ENCODE measurements at regions not wholly inside any gene's neighbourhood (a gene's known extent, or its start where the extent isn't known, plus 50 kb on each side); places are given as distances from the start of the nearest gene placed in this dataset.
A peak's percentile ranks its signal among the peaks of the same experiment; 100 is the strongest.

DNA sequence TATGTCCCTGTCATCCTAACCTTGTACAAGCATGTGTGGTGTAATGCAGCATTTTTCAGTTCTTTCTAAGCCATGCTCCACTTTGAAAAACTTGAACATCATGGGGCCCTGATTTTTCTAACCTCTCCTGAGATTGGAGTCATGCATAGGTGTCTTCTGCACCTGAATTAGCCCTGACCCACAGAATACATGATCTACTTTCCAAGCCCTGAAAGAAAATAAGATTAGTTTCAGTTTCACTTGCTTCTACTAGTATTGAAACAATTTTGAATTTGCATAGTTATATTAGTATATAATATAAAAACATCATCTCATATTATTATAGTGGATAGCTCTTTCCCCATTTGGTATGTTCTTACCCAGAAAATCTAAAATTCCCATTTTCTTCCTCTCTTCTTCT is 178.2 kb downstream of the HS3ST1 start:
- no peak overlapping the region for H2AK5ac ChIP-seq (ENCODE audit: low read length)
- H3K9ac ChIP-seq (ENCODE audit: low read length), result no peak overlapping the region
- no peak overlapping the region for H2BK5ac ChIP-seq (ENCODE audit: low read length)
- no peak overlapping the region for H2BK120ac ChIP-seq (ENCODE audit: low read depth, low read length)
- H3K79me2 ChIP-seq (ENCODE audit: control insufficient read depth, insufficient read depth, low read length), result no peaks in the 10 kb centered on the region
- no peak overlapping the region for H4K8ac ChIP-seq (ENCODE audit: low read depth, low read length)
- no peak overlapping the region for H3K56ac ChIP-seq (ENCODE audit: low read length)
- H3K79me1 ChIP-seq (ENCODE audit: low read length), result no peaks in the 10 kb centered on the region
- no peak overlapping the region for H4K5ac ChIP-seq (ENCODE audit: low read length)
- H3K27me3 ChIP-seq (ENCODE audit: insufficient read depth, low read length, poor library complexity), result no peaks in the 10 kb centered on the region
- H3K4me2 ChIP-seq (ENCODE audit: low read length), result no peak overlapping the region
- no peak for DNase-seq
- no peak overlapping the region for H2BK15ac ChIP-seq (replicated peaks; ENCODE audit: low read depth)
- no peak overlapping the region for H3K18ac ChIP-seq (ENCODE audit: low read length)
- peaks cover 3% of the 10 kb centered on the region for H3K4me1 ChIP-seq (ENCODE audit: control insufficient read depth, low read depth, low read length)
- no peak overlapping the region for H3K27ac ChIP-seq (ENCODE audit: low read depth, low read length)
- H3K4me3 ChIP-seq (ENCODE audit: low read length), result no peak overlapping the region
- H3K4ac ChIP-seq (ENCODE audit: low read depth, low read length), result no peak overlapping the region
- no peaks in the 10 kb centered on the region for H3K36me3 ChIP-seq (ENCODE audit: control insufficient read depth, insufficient read depth, low read length)
- H3K23ac ChIP-seq (ENCODE audit: low read length), result no peak overlapping the region

GRCh38 chr4:11232015-11232414 is 196.7 kb downstream of the HS3ST1 start:
- no peak overlapping the region for H2BK5ac ChIP-seq (ENCODE audit: low read length)
- H4K5ac ChIP-seq (ENCODE audit: low read length), result no peak overlapping the region
- no peak overlapping the region for H3K18ac ChIP-seq (ENCODE audit: low read length)
- no peak overlapping the region for H2BK15ac ChIP-seq (replicated peaks; ENCODE audit: low read depth)
- no peak overlapping the region for H2AK5ac ChIP-seq (ENCODE audit: low read length)
- DNase-seq, result no peak
- no peak overlapping the region for H3K4ac ChIP-seq (ENCODE audit: low read depth, low read length)
- H3K27ac ChIP-seq (ENCODE audit: low read depth, low read length), result no peak overlapping the region
- H4K8ac ChIP-seq (ENCODE audit: low read depth, low read length), result no peak overlapping the region
- no peak overlapping the region for H3K4me3 ChIP-seq (ENCODE audit: low read length)
- H3K4me1 ChIP-seq (ENCODE audit: control insufficient read depth, low read depth, low read length), result no peaks in the 10 kb centered on the region
- H3K36me3 ChIP-seq (ENCODE audit: control insufficient read depth, insufficient read depth, low read length), result no peaks in the 10 kb centered on the region
- no peaks in the 10 kb centered on the region for H3K79me1 ChIP-seq (ENCODE audit: low read length)
- H3K79me2 ChIP-seq (ENCODE audit: control insufficient read depth, insufficient read depth, low read length), result no peaks in the 10 kb centered on the region
- no peak overlapping the region for H3K9ac ChIP-seq (ENCODE audit: low read length)
- H2BK120ac ChIP-seq (ENCODE audit: low read depth, low read length), result no peak overlapping the region
- no peak overlapping the region for H3K23ac ChIP-seq (ENCODE audit: low read length)
- H3K4me2 ChIP-seq (ENCODE audit: low read length), result no peak overlapping the region
- H3K27me3 ChIP-seq (ENCODE audit: insufficient read depth, low read length, poor library complexity), result no peaks in the 10 kb centered on the region
- no CpG with 5 or more reads among the region's 4 CpGs for WGBS (ENCODE audit: extremely low coverage, insufficient coverage, low lambda C conversion rate)
- H3K56ac ChIP-seq (ENCODE audit: low read length), result no peak overlapping the region

DNA sequence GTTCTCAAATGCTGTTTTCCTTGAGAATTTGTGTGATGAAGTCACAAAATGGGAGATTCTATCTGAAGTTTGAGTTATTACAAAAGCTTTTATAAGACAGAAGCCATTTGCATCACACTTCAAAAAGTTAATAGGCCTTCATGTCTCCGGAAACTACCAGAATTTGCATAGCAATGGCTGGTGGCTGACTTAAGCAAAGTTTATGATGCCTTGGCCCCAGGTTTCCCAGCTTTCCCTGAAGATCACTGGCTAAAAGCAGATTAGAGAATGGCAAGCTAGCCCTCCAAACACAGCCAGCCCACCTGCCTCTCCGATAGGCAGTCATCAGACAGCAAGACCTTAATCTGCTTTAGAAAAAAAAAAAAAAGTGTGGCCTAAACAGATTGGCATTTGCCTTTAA is 197.8 kb downstream of the HS3ST1 start:
- no peak overlapping the region for H2BK15ac ChIP-seq (replicated peaks; ENCODE audit: low read depth)
- H2AK5ac ChIP-seq (ENCODE audit: low read length), result no peak overlapping the region
- no CpG with 5 or more reads among the region's 2 CpGs for WGBS (ENCODE audit: extremely low coverage, insufficient coverage, low lambda C conversion rate)

DNA sequence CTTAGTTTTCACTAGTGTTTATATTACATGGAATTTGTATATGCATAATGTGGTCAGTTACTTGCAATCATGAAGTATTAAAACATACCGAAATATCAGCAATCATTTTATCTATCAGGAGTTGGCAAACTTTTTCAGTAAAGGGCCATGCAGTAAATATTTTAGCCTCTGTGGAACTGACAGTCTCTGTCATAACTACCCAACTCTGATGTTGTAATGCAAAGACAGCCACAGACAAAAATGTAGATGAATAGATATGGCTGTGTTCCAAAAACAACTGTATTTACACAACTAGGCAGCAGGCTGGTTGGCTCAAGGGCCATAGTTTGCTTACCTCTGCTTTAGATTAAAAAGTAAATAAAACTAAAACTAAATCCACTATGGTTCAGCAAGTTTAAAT is 200.2 kb downstream of the HS3ST1 start:
- Histone ChIP-seq H3K56ac (ENCODE audit: low read length) (no peak overlapping the region), H3K4ac (ENCODE audit: low read depth, low read length) (no peak overlapping the region), H3K79me1 (ENCODE audit: low read length) (no peaks in the 10 kb centered on the region), H3K4me3 (ENCODE audit: low read length) (no peak overlapping the region), H2BK120ac (ENCODE audit: low read depth, low read length) (no peak overlapping the region), H3K9ac (ENCODE audit: low read length) (no peak overlapping the region), H2BK5ac (ENCODE audit: low read length) (no peak overlapping the region), H3K4me2 (ENCODE audit: low read length) (no peak overlapping the region), H4K5ac (ENCODE audit: low read length) (no peak overlapping the region), H3K23ac (ENCODE audit: low read length) (no peak overlapping the region), H3K79me2 (ENCODE audit: control insufficient read depth, insufficient read depth, low read length) (no peaks in the 10 kb centered on the region), H2AK5ac (ENCODE audit: low read length) (no peak overlapping the region), H4K8ac (ENCODE audit: low read depth, low read length) (no peak overlapping the region), H3K36me3 (ENCODE audit: control insufficient read depth, insufficient read depth, low read length) (no peaks in the 10 kb centered on the region), H3K27ac (ENCODE audit: low read depth, low read length) (no peak overlapping the region), H2BK15ac (replicated peaks; ENCODE audit: low read depth) (no peak overlapping the region), H3K4me1 (ENCODE audit: control insufficient read depth, low read depth, low read length) (no peaks in the 10 kb centered on the region), H3K18ac (ENCODE audit: low read length) (no peak overlapping the region), H3K27me3 (ENCODE audit: insufficient read depth, low read length, poor library complexity) (no peaks in the 10 kb centered on the region)
- no CpG with 5 or more reads among the region's 1 CpG for WGBS (ENCODE audit: extremely low coverage, insufficient coverage, low lambda C conversion rate)
- DNase-seq, result no peak

More for the DNA sequence above, 197.8 kb downstream of the HS3ST1 start:
- Histone ChIP-seq H3K4ac (ENCODE audit: low read depth, low read length) (no peak overlapping the region), H2BK5ac (ENCODE audit: low read length) (no peak overlapping the region), H3K4me1 (ENCODE audit: control insufficient read depth, low read depth, low read length) (no peaks in the 10 kb centered on the region), H3K4me3 (ENCODE audit: low read length) (no peak overlapping the region), H3K18ac (ENCODE audit: low read length) (peak overlapping the region; percentile 61), H3K36me3 (ENCODE audit: control insufficient read depth, insufficient read depth, low read length) (no peaks in the 10 kb centered on the region), H4K8ac (ENCODE audit: low read depth, low read length) (no peak overlapping the region), H4K5ac (ENCODE audit: low read length) (no peak overlapping the region), H3K4me2 (ENCODE audit: low read length) (no peak overlapping the region), H3K27ac (ENCODE audit: low read depth, low read length) (no peak overlapping the region), H3K79me2 (ENCODE audit: control insufficient read depth, insufficient read depth, low read length) (no peaks in the 10 kb centered on the region), H3K9ac (ENCODE audit: low read length) (no peak overlapping the region), H3K79me1 (ENCODE audit: low read length) (no peaks in the 10 kb centered on the region), H3K27me3 (ENCODE audit: insufficient read depth, low read length, poor library complexity) (no peaks in the 10 kb centered on the region), H3K56ac (ENCODE audit: low read length) (no peak overlapping the region), H2BK120ac (ENCODE audit: low read depth, low read length) (no peak overlapping the region), H3K23ac (ENCODE audit: low read length) (no peak overlapping the region)
- peak; percentile 8 for DNase-seq

GRCh38 chr4:11223311-11223710 is 205.4 kb downstream of the HS3ST1 start:
- Histone ChIP-seq H2BK5ac (ENCODE audit: low read length) (no peak overlapping the region), H2BK15ac (replicated peaks; ENCODE audit: low read depth) (no peak overlapping the region), H3K79me2 (ENCODE audit: control insufficient read depth, insufficient read depth, low read length) (no peaks in the 10 kb centered on the region), H3K4me3 (ENCODE audit: low read length) (no peak overlapping the region), H3K4me1 (ENCODE audit: control insufficient read depth, low read depth, low read length) (no peaks in the 10 kb centered on the region), H4K8ac (ENCODE audit: low read depth, low read length) (no peak overlapping the region), H2BK120ac (ENCODE audit: low read depth, low read length) (no peak overlapping the region), H3K9ac (ENCODE audit: low read length) (no peak overlapping the region), H3K27me3 (ENCODE audit: insufficient read depth, low read length, poor library complexity) (no peaks in the 10 kb centered on the region), H3K27ac (ENCODE audit: low read depth, low read length) (no peak overlapping the region), H3K4ac (ENCODE audit: low read depth, low read length) (no peak overlapping the region), H3K79me1 (ENCODE audit: low read length) (no peaks in the 10 kb centered on the region), H3K18ac (ENCODE audit: low read length) (no peak overlapping the region), H3K56ac (ENCODE audit: low read length) (no peak overlapping the region), H3K4me2 (ENCODE audit: low read length) (no peak overlapping the region), H4K5ac (ENCODE audit: low read length) (no peak overlapping the region), H3K23ac (ENCODE audit: low read length) (no peak overlapping the region), H3K36me3 (ENCODE audit: control insufficient read depth, insufficient read depth, low read length) (no peaks in the 10 kb centered on the region), H2AK5ac (ENCODE audit: low read length) (no peak overlapping the region)
- no peak for DNase-seq
- no CpG with 5 or more reads among the region's 9 CpGs for WGBS (ENCODE audit: extremely low coverage, insufficient coverage, low lambda C conversion rate)

- Histone ChIP-seq H3K56ac (ENCODE audit: low read length) (no peak overlapping the region), H3K4me1 (ENCODE audit: control insufficient read depth, low read depth, low read length) (no peaks in the 10 kb centered on the region), H3K79me2 (ENCODE audit: control insufficient read depth, insufficient read depth, low read length) (no peaks in the 10 kb centered on the region), H2BK120ac (ENCODE audit: low read depth, low read length) (no peak overlapping the region), H3K4me2 (ENCODE audit: low read length) (no peak overlapping the region), H2BK5ac (ENCODE audit: low read length) (no peak overlapping the region), H3K23ac (ENCODE audit: low read length) (no peak overlapping the region), H3K27me3 (ENCODE audit: insufficient read depth, low read length, poor library complexity) (no peaks in the 10 kb centered on the region), H3K27ac (ENCODE audit: low read depth, low read length) (no peak overlapping the region), H2BK15ac (replicated peaks; ENCODE audit: low read depth) (no peak overlapping the region), H3K4ac (ENCODE audit: low read depth, low read length) (no peak overlapping the region), H4K8ac (ENCODE audit: low read depth, low read length) (no peak overlapping the region), H3K36me3 (ENCODE audit: control insufficient read depth, insufficient read depth, low read length) (no peaks in the 10 kb centered on the region), H3K9ac (ENCODE audit: low read length) (no peak overlapping the region), H4K5ac (ENCODE audit: low read length) (no peak overlapping the region), H3K4me3 (ENCODE audit: low read length) (no peak overlapping the region), H3K79me1 (ENCODE audit: low read length) (no peaks in the 10 kb centered on the region), H3K18ac (ENCODE audit: low read length) (no peak overlapping the region), H2AK5ac (ENCODE audit: low read length) (no peak overlapping the region)
- no CpG with 5 or more reads among the region's 5 CpGs for WGBS (ENCODE audit: extremely low coverage, insufficient coverage, low lambda C conversion rate)
- DNase-seq, result peak; percentile 14
Measured at GRCh38 chr4:11218692-11219091, 210.0 kb downstream of the HS3ST1 start.

Measured in mesendoderm (in vitro differentiated cells).